NCI-H1105 (cell line): ENCODE measurements at regions not wholly inside any gene's neighbourhood (a gene's known extent, or its start where the extent isn't known, plus 50 kb on each side); places are given as distances from the start of the nearest gene placed in this dataset.
"Not testable (repeated sequence)": the region's sequence is repeated elsewhere in the genome, so short reads cannot be mapped to it uniquely, and the experiment has no call there.

Experiments used
- DNase-seq: peaks from one replicate; lab custom pipeline; 2025; lab: John Stamatoyannopoulos, UW

DNA sequence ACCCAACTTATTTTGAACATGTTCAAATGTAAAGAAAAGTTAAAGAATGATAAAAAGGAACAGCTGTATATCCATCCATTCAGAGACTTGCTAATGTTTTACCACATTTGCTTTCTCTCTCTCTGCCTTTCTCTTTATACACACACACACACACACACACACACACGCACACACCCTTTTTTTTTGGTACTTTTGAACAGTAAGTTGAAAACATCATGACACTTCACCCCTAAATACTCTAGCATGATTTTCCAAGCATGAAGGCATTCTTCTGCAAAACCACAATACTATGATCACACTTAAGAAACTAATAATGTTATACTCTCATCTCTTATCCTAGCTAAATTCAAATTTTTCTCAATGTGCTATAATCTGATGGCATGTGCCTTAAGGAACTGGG is 192.3 kb downstream of the UTRN start:
- DNase-seq: no peak

DNA sequence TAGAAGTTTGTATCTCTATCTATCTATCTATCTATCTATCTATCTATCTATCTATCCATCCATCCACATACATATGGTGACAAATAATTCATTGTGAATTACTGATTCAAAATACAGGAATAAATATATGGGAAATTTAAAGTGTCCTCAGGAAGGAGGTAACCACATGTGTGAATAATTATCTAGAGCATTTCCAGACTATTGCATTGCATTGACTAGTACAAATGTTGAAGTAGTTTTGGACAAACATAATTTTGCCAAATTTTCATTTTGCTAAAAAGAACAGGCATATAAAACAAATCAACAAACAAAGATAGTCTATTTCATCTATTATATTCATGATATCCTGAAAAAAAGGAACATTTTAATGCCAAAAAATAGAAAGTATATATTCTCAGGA is 192.7 kb downstream of the UTRN start:
- DNase-seq: no peak

DNA sequence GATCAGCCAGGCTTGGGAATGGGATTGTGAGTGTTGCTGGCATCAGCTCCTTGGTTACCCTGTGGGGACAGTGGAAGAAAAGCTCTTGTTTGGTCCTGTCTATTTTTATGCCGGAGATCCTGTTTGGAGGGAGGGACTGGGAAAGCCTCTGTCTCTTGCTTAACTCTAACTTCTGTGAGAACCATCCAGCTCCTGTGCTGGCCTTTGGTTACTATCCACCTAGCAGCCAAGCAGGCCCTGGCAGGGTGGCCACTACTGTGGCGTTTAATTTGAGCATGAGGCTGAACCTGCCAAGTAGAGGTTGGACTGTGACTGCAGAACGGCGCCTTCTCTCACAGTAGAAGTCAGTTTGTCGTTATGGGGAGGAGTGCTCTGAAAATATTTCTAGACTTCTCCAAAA is 193.3 kb downstream of the UTRN start:
- no peak for DNase-seq

DNA sequence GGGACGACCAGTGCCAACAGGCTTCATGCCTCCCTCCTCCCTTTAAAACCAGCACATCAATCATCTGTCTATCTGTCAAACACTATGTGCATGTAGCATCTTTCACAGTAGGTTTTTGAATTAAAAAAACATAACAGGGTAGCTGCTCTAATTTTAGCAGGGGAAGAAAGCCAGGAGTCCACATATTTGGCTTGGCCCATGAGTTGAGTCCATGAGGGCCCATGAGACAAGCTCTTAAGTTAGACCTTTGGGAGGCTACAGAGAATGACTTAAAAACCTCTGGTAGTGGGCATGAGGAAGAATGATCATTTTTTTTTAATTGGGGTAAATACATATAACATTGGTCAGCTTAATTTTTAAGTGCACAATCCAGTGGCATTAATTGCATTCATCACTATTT is 194.9 kb downstream of the UTRN start:
- no peak for DNase-seq

DNA sequence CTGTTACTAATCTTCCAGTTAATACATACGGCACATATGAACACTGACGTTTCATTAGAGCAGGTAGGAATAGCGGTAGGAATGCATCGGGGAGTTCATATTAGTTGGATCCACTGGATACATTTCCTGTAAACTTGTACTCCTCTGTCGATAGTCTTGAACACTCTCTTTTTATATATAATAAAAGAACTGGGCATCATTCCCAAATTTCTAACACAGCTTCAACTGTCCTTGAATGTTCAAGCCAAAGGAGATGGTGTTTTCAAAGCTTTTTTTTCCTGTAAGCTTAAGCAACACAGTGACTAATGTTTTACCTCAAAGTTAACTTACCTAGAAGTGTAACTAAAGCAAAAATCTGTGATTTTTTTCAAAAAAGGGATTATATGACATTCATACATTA is 195.3 kb downstream of the UTRN start:
- DNase-seq: no peak

DNA sequence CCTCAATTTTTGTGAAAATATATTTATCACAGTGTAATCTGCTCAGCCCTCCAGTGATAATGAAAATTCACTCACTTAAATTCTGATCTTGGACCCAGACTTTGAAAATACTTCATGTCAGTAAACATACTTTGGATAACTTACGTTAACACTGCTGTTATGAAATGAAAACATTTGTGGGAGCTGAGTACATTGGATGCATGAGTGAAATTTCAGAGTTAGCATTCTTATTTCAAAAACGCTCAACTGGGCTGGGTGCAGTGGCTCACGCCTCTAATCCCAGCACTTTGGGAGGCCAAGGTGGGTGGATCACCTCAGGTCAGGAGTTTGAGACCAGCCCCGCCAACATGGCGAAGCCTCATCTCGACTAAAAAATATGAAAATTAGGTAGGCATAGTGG is 196.4 kb downstream of the UTRN start:
- DNase-seq: no peak

DNA sequence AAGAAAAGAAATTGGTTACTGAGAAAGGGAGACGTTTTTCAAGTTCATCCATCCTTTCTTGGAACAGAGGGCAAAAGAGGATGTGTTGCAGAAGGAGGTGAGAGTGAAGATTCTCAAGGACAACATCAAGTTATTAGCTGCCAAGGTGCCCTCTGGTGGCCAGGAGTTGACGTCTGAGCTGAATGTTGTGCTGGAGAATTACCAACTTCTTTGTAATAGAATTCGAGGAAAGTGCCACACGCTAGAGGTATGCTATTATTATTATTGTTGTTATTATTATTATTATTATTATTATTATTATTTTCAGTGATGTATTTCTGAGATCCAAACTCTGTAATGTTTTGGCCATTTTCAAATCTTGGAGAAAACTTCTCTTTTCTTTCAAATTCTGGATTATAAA is 197.0 kb downstream of the UTRN start:
- peak; percentile 77 for DNase-seq

DNA sequence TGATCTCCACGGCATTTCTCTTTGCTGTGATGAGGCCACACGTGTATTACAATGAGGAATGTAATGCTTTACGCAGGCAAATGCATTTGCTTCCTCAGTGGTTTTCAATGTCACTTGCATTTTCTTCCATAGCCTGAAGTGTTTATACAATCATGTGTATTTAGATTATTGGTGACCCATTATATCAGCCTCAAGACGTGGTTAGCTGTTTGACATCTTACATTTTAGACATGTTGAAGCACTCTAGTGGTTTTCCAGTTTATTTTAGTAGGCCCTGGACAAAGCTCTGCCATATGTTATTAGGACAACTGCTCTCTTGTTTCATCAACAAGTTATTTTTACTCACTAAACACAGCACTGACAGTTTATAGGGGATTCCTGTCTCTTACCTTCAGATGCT is 200.4 kb downstream of the UTRN start:
- no peak for DNase-seq

DNA sequence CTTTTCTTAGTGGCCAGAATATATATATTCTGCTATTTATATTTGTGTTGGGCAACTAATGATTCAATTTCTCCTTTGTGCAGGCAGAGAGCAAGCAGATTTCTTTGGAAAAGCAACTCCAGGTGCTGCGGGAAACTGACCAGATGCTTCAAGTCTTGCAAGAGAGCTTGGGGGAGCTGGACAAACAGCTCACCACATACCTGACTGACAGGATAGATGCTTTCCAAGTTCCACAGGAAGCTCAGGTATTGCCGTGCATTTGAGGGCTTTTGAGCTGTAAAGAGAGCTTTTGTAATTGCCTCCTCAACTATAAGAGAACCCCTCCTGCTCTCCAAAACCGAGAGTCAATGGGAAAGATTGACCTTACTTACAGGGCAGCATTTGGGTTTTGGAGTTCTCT is 203.5 kb downstream of the UTRN start:
- DNase-seq: no peak

DNA sequence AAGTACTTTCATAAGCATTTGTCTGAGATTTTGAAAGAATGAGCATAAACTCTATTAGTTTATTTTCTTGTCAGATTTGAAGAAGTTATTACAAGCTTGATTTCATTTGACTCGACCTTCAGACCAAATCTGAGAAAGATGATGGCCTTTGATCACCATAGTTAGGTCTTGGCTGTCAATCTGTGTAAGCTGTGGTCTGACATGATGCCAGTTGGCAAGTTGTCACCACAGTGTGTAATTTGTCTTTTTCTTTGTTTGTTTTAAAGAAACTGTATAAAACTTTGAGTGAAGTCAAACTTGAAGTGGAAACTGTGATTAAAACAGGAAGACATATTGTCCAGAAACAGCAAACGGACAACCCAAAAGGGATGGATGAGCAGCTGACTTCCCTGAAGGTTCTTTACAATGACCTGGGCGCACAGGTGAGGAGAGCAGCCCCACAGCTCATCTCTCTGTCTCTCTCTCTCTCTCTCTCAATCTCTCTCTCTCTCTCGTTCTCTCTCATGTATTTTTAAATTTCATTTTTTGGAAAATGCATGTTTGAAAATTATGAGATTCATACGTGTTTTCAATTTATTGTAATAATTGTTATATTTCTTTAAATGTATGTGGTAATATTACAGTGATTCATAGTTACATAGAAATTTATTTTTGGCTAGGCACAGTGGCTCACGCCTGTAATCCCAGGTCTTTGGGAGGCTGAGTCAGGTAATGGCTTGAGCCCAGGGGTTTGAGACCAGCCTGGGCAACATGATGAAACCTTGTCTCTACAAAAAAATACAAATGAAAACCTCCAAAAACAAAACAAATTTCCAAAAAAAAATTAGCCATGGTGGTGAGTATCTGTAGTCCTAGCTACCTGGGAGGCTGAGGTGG is 208.1 kb downstream of the UTRN start:
- no peak for DNase-seq

DNA sequence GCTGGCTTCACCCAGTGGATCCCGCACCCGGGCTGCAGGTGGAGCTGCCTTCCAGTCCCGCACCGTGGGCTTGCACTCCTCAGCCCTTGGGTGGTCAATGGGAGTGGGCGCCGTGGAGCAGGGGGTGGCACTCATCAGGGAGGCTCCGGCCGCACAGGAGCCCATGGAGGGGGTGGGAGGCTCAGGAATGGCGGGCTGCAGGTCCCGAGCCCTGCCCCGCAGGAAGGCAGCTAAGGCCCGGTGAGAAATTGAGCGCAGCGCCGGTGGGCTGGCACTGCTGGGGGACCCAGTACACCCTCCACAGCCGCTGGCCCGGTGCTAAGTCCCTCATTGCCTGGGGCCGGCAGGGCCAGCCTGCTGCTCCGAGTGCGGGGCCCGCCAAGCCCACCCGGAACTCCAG is 209.9 kb downstream of the UTRN start:
- not testable (repeated sequence) for DNase-seq

DNA sequence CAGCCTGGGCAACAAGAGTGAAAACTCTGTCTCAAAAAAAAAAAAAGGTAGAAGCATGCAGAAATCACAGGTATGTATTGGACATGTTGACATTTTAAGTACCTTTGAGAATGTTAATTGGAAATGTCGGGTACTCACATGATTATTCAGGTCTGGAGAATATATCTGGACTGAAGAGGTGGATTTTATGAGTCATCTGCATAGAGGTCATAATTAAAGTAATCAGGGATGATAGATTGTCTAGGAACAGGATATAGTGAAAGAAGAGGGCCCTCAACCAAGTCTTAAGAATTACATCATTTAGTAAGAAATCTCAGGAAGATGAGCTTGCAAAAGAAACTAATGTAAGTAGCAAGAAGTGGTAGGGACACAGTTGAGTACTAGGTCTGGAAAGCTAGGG is 212.5 kb downstream of the UTRN start:
- DNase-seq: no peak

DNA sequence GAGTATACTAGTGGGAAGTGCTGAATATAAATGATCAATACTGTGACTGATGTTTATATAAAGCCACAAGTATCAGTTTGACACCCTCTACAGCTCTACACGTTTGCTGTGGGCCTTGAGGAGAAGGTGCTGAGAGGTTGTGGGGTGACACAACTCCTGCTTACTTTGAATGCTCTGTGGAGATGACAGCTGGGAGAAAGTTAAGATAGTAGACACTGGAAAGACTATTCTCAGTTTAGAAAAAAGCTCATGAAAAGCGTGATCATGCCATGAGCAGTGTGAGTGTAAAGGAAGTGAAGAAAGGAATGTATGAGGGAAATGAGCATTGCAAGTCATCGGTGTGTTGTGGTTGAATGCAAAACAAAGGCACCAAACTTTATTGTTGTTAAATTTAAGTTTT is 215.8 kb downstream of the UTRN start:
- no peak for DNase-seq

DNA sequence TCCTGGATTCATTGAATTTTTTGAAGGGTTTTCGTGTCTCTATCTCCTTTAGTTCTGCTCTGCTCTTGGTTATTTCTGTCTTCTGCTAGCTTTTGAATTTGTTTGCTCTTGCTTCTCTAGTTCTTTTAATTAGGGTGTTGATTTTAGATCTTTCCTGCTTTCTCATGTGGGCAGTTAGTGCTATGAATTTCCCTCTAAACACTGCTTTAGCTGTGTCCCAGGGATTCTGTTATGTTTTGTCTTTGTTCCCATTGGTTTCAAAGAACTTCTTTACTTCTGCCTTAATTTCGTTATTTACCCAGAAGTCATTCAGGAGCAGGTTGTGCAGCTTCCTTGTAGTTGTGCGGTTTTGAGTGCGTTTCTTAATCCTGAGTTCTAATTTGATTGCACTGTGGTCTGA is 220.1 kb downstream of the UTRN start:
- not testable (repeated sequence) for DNase-seq

DNA sequence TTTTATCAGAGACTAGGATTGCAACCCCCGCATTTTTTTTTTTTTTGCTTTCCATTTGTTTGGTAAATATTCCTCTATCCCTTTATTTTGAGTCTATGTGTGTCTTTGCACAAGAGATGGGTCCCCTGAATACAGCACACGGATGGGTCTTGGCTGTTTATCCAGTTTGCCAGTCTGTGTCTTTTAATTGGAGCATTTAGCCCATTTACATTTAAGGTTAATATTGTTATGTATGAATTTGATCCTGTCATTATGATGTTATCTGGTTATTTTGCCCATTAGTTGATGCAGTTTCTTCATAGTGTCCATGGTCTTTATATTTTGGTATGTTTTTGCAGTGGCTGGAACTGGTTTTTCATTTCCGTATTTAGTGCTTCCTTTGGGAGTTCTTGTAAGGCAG is 220.9 kb downstream of the UTRN start:
- not testable (repeated sequence) for DNase-seq

DNA sequence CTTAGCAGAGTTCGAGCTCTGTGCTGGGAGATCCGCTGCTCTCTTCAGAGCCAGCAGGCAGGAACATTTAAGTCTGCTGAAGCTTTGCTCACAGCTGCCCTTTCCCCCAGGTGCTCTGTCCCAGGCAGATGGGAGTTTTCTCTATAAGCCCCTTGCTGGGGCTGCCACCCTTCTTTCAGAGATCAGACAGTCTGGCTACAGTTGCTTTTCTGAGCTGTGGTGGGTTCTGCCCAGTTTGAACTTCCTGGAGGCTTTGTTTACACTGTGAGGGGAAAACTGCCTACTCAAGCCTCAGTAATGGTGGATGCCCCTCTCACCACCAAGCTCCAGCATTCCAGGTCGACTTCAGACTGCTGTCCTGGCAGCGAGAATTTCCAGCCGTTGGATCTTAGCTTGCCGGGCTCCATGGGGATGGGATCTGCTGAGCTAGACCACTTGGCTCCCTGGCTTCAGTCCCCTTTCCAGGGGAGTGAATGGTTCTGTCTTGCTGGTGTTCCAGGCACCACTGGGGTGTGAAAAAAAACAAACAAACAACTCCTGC is 222.7 kb downstream of the UTRN start:
- DNase-seq: not testable (repeated sequence)

DNA sequence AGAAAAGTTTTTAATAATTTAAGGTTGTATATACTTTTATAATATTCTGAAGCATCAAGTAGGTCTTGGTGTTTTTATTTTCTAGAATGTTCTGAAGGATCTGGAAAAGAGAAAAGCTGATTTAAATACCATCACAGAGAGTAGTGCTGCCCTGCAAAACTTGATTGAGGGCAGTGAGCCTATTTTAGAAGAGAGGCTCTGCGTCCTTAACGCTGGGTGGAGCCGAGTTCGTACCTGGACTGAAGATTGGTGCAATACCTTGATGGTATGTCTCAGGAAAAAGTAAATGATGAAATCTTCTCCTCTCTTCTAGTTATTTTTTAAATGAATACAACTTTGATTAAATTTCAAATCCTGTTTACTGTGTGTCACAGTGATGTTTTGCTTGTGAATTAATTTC is 225.7 kb downstream of the UTRN start:
- DNase-seq: no peak

DNA sequence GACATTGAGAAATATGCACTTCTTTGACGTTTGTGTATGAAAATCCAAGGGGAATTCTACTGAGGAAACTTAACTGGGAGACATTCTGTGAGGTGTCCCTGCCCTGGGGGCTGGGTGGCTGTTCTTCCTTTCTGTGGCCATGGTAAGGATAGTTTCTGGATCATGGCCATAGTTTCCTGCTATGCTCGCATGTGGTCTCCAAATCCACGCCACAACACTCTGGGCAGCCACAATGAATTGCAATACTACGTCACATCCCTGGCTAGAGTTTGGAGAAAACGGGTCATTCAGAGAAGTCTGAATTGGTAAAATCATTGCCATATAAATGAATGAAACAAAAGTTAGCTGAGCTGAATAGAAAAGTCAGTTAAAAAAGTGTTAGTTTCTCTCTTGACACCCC is 230.6 kb downstream of the UTRN start:
- no peak for DNase-seq

DNA sequence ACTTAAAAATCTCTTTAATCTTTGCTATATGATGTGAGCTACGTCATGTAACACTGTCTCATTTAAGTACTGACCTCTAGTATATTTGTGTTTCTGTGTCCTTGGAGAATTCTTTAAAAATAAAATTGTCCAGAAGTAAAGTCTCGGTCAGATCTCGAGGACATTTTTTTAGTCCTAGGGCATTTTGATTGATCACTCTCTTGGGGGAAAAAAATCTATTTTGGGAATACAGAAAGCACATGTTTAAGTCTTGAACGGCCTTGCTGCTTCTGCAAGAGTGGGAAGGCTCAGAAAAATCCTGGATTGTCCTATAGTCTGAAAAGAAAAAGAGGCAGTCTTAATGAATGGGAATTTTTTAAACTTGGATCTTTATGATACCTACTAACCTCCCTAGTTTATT is 234.3 kb downstream of the UTRN start:
- no peak for DNase-seq

DNA sequence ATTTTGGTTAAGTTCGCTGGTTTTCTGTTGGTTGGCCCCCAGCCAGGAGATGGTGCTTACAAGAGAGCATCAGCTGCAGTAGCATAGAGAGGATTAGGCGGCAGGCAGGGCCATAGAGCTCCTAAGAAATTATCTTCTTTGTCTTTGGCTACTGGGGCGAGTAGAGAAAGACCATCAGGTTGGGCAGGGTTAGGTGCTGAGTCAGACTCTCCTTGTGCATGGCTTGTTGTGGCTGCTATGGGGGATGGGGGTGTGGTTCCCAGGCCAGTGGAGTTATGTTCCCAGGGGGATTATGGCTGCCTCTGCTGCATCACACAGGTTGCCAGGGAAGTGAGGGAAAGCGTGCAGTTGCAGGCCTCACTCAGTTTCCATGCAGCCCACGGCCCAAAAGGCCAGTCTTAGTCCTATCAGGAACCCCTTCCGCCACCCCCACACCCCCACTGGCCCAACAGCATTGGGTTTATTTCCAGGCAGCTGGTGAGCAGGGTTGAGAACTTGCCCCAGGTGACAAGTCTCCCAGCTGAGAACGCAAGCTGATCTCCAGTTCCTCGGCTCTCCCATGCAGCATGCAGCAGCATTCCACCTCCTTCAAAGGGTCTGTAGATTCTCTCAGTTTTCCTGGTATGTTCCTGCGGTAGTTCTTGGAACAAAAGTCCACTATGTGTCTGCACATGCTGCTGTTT is 243.7 kb downstream of the UTRN start:
- no peak for DNase-seq

DNA sequence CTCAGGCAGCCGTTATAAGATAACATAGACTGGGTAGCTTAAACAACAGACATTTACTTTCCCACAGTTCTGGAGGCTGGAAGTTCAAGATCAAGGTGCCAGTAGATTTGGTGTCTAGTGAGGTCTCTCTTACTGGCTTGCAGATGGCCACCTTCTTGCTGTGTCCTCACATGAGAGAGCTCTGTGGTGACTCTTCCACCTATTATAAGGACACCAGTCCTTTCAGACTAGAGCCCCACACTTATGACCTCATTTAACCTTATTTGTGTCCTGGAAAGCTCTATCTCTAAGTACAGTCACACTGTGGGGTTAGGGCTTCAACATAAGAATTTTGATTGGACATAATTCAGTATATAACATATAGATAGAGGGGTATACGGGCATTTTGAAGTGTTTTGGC is 245.0 kb downstream of the UTRN start:
- no peak for DNase-seq

DNA sequence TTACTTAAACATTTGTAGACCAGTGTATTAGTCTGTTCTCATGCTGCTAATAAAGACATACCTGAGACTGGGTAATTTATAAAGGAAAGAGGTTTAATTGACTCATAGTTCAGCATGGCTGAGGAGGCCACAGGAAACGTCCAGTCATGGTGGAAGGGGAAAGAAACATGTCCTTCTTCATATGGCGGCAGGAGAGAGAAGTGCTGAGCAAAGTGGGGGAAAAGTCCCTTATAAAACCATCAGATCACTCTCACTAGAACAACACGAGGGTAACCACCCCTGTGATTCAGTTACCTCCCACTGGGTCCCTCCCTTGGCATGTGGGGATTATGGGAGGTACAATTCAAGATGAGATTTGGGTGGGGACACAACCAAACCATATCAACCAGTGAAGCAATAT is 247.1 kb downstream of the UTRN start:
- not testable (repeated sequence) for DNase-seq

DNA sequence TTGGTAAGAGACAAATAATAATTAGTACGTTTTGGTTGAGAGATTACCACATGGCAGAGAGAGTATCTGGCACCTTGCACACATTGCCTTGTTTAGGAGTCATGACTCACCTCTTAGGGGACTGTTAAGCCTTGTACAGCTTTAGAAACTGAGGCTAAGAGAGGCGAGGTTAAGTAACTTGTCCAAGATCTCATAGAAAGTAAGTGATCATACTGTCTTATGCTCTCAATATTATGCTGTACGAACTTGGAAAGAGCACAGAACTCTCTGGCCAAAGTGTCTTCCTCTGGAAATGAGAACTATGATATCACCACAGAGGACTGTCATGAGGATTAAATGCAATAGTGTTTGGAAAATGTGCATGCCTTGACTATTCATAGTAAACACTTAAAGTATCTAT is 249.0 kb downstream of the UTRN start:
- DNase-seq: no peak
